ENCODE measurements at regions not wholly inside any gene's neighbourhood (a gene's known extent, or its start where the extent isn't known, plus 50 kb on each side); places are given as distances from the start of the nearest gene placed in this dataset.

GRCh38 chr12:17414596-17414995, 675.4 kb downstream of the RERGL start:
- CTCF ChIA-PET (ENCODE audit: unreplicated experiment) = no interaction called here
- Histone ChIP-seq H3K4me1 (ENCODE audit: insufficient read depth, low read length, poor library complexity, severe bottlenecking) (no peaks in the 10 kb centered on the region), H3K9me2 (ENCODE audit: insufficient read depth, low read length) (no peaks in the 10 kb centered on the region), H3K27ac (ENCODE audit: low read depth, low read length, poor library complexity, severe bottlenecking) (no peak overlapping the region), H3K9me3 (ENCODE audit: low read length) (no peaks in the 10 kb centered on the region), H3K4me3 (ENCODE audit: low read depth, low read length, poor library complexity, severe bottlenecking) (no peak overlapping the region), H3K79me2 (ENCODE audit: insufficient read depth, low read depth, low read length) (no peaks in the 10 kb centered on the region), H3K4me2 (ENCODE audit: low read length) (no peak overlapping the region), H4K20me1 (ENCODE audit: insufficient read depth, low read length) (no peaks in the 10 kb centered on the region), H2AFZ (ENCODE audit: low read length) (no peak overlapping the region), H3K36me3 (ENCODE audit: insufficient read depth, low read length) (no peaks in the 10 kb centered on the region)
- DNase-seq (ENCODE audit: low spot score) = no peak
- intact Hi-C loops (cut with micrococcal nuclease; ENCODE audit: unreplicated experiment) = no loop called here
- POLR2A ChIA-PET = no interaction called here
- no TSS peak for BruUV-seq (replicated peaks)
- TF ChIP-seq, protein P1, sequence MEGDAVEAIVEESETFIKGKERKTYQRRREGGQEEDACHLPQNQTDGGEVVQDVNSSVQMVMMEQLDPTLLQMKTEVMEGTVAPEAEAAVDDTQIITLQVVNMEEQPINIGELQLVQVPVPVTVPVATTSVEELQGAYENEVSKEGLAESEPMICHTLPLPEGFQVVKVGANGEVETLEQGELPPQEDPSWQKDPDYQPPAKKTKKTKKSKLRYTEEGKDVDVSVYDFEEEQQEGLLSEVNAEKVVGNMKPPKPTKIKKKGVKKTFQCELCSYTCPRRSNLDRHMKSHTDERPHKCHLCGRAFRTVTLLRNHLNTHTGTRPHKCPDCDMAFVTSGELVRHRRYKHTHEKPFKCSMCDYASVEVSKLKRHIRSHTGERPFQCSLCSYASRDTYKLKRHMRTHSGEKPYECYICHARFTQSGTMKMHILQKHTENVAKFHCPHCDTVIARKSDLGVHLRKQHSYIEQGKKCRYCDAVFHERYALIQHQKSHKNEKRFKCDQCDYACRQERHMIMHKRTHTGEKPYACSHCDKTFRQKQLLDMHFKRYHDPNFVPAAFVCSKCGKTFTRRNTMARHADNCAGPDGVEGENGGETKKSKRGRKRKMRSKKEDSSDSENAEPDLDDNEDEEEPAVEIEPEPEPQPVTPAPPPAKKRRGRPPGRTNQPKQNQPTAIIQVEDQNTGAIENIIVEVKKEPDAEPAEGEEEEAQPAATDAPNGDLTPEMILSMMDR (conservative IDR thresholded peaks at IDR 0.05; ENCODE audit: low read length) = no peak
- no peak for TF ChIP-seq EZH2phosphoT487 (IDR thresholded peaks at IDR 0.05; ENCODE audit: borderline replicate concordance, low read depth, low read length)

DNA sequence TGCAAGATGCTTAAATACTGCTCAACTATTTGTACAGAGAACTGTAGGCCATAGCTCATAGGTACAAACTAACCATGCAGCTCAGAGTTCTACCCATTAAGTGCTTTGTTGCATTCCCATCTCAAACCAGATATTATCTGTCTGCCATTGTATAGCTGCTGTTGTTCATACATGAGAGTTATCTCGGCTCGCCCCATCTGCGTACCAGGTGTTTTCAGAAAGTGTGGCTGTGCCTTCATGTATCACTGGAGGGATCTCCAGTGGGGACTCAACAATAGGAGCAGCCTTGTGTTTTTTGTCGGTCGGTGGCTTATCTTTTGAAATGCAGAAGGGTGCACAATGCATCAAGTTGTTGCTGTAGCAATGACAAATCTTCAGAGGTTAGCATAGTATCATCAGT, 678.3 kb downstream of the RERGL start:
- H3K36me3 ChIP-seq (ENCODE audit: insufficient read depth, low read length) = no peaks in the 10 kb centered on the region
- H3K27ac ChIP-seq (ENCODE audit: low read depth, low read length, poor library complexity, severe bottlenecking) = no peak overlapping the region
- BruUV-seq (replicated peaks) = no TSS peak
- intact Hi-C loops (cut with micrococcal nuclease; ENCODE audit: unreplicated experiment) = no loop called here
- H3K9me3 ChIP-seq (ENCODE audit: low read length) = no peaks in the 10 kb centered on the region
- no peak overlapping the region for H2AFZ ChIP-seq (ENCODE audit: low read length)
- no peaks in the 10 kb centered on the region for H3K9me2 ChIP-seq (ENCODE audit: insufficient read depth, low read length)
- no peak overlapping the region for H3K4me3 ChIP-seq (ENCODE audit: low read depth, low read length, poor library complexity, severe bottlenecking)
- no peaks in the 10 kb centered on the region for H4K20me1 ChIP-seq (ENCODE audit: insufficient read depth, low read length)
- TF ChIP-seq, protein P1 (conservative IDR thresholded peaks at IDR 0.05; ENCODE audit: low read length) = no peak
- no peak for TF ChIP-seq EZH2phosphoT487 (IDR thresholded peaks at IDR 0.05; ENCODE audit: borderline replicate concordance, low read depth, low read length)
- H3K4me1 ChIP-seq (ENCODE audit: insufficient read depth, low read length, poor library complexity, severe bottlenecking) = no peaks in the 10 kb centered on the region
- CTCF ChIA-PET (ENCODE audit: unreplicated experiment) = no interaction called here
- POLR2A ChIA-PET = interaction anchor here (0.9 kb wide), 1 partner anchor 30 kb away, joined by 3 read pairs; no protein-coding TSS in a partner anchor
- H3K79me2 ChIP-seq (ENCODE audit: insufficient read depth, low read depth, low read length) = no peaks in the 10 kb centered on the region
- DNase-seq (ENCODE audit: low spot score) = no peak
- no peak overlapping the region for H3K4me2 ChIP-seq (ENCODE audit: low read length)

DNA sequence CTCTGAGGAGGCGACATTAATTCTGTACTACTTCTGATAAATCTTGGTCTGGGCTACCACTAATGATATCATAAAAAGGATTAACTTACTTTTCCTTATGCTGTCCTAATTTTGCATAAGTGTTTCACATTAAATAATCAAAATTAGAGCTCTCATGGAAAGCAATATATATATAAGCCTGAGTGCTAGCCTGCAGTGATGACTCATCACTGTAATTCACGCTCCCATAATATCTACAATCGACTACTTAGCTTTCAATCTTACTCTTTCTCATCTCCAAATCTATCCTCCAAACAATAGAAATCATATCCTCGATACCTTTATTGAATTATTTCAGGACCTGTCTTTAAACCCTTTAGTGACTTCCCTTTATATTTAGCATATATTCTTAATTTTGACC, 701.3 kb downstream of the RERGL start:
- BruUV-seq (replicated peaks) = no TSS peak
- Histone ChIP-seq H3K4me2 (ENCODE audit: low read length) (no peak overlapping the region), H3K4me3 (ENCODE audit: low read depth, low read length, poor library complexity, severe bottlenecking) (no peak overlapping the region), H3K4me1 (ENCODE audit: insufficient read depth, low read length, poor library complexity, severe bottlenecking) (no peaks in the 10 kb centered on the region), H2AFZ (ENCODE audit: low read length) (no peak overlapping the region), H4K20me1 (ENCODE audit: insufficient read depth, low read length) (no peaks in the 10 kb centered on the region), H3K9me2 (ENCODE audit: insufficient read depth, low read length) (no peaks in the 10 kb centered on the region), H3K27ac (ENCODE audit: low read depth, low read length, poor library complexity, severe bottlenecking) (no peak overlapping the region), H3K79me2 (ENCODE audit: insufficient read depth, low read depth, low read length) (no peaks in the 10 kb centered on the region), H3K36me3 (ENCODE audit: insufficient read depth, low read length) (no peaks in the 10 kb centered on the region), H3K9me3 (ENCODE audit: low read length) (no peaks in the 10 kb centered on the region)
- ChIA-PET CTCF (ENCODE audit: unreplicated experiment) (no interaction called here), POLR2A (interaction anchor here (1.1 kb wide), 1 partner anchor 14 kb away, joined by 4 read pairs; no protein-coding TSS in a partner anchor)
- TF ChIP-seq EZH2phosphoT487 (IDR thresholded peaks at IDR 0.05; ENCODE audit: borderline replicate concordance, low read depth, low read length) = no peak
- TF ChIP-seq, protein P1 (conservative IDR thresholded peaks at IDR 0.05; ENCODE audit: low read length) = no peak
- DNase-seq (ENCODE audit: low spot score) = no peak
- intact Hi-C loops (cut with micrococcal nuclease; ENCODE audit: unreplicated experiment) = no loop called here
